Type B pancreatic cell (in vitro differentiated cells): ENCODE measurements at regions not wholly inside any gene's neighbourhood (a gene's known extent, or its start where the extent isn't known, plus 50 kb on each side); places are given as distances from the start of the nearest gene placed in this dataset.

Source experiments
- DNase-seq: peaks from one replicate; pipeline ENCODE4 v3.0.0; 2021; ENCODE audit warnings: mixed read lengths; ENCODE audit not compliant: unreplicated experiment; ENCODE audit errors: extremely low spot score
- H3K27ac Mint-ChIP-seq: 2 replicates; pipeline ENCODE4 v1.8.0; 2021; ENCODE audit warnings: mild to moderate bottlenecking, mixed read lengths
- H3K27me3 Mint-ChIP-seq: 2 replicates; pipeline ENCODE4 v1.8.0; 2021; ENCODE audit warnings: mixed read lengths
- H3K36me3 Mint-ChIP-seq: 2 replicates; pipeline ENCODE4 v1.8.0; 2021; ENCODE audit warnings: mixed read lengths
- H3K4me1 Mint-ChIP-seq: one replicate; pipeline ENCODE4 v1.8.0; 2021; ENCODE audit warnings: mixed read lengths; ENCODE audit not compliant: unreplicated experiment
- H3K4me3 Mint-ChIP-seq: 2 replicates; pipeline ENCODE4 v1.8.0; 2021; ENCODE audit warnings: mild to moderate bottlenecking, mixed read lengths
- H3K9me3 Mint-ChIP-seq: 2 replicates; pipeline ENCODE4 v1.8.0; 2021; ENCODE audit warnings: mixed read lengths
- TF ChIP-seq, protein P1 (sequence below): fragments of 200-600 bp; sonication (generic); conservative IDR thresholded peaks from 2 replicates; pipeline ENCODE4 v1.5.0; 2021; ENCODE audit warnings: antibody characterized with exemption, mild to moderate bottlenecking

DNA sequence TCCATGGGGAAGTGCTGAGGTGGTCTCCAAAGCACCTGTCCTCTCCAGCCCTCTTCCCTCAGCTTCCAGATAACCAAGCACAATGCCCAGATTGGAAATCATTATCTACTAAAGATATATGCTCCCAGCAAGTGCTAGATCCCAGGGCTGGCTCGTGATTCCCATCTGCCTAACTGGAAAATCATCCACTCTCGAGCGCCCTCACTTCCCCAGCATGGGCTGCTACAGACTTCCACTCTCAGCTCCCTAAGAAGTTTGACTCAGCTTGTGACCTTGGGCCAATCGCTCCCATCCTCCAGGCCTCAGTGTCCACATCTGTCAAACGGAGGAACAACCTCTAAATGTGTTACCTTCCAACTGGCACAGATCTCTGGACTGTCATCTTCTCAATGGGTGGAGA, 112.4 kb upstream of the ZMIZ1 start:
- peaks cover 4% of the 10 kb centered on the region for H3K9me3 Mint-ChIP-seq
- H3K4me3 Mint-ChIP-seq: no peak overlapping the region
- peaks cover 3% of the 10 kb centered on the region for H3K27me3 Mint-ChIP-seq
- DNase-seq: no peak
- TF ChIP-seq, protein P1, sequence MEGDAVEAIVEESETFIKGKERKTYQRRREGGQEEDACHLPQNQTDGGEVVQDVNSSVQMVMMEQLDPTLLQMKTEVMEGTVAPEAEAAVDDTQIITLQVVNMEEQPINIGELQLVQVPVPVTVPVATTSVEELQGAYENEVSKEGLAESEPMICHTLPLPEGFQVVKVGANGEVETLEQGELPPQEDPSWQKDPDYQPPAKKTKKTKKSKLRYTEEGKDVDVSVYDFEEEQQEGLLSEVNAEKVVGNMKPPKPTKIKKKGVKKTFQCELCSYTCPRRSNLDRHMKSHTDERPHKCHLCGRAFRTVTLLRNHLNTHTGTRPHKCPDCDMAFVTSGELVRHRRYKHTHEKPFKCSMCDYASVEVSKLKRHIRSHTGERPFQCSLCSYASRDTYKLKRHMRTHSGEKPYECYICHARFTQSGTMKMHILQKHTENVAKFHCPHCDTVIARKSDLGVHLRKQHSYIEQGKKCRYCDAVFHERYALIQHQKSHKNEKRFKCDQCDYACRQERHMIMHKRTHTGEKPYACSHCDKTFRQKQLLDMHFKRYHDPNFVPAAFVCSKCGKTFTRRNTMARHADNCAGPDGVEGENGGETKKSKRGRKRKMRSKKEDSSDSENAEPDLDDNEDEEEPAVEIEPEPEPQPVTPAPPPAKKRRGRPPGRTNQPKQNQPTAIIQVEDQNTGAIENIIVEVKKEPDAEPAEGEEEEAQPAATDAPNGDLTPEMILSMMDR: no peak
- H3K36me3 Mint-ChIP-seq: no peaks in the 10 kb centered on the region
- peaks cover 31% of the 10 kb centered on the region for H3K4me1 Mint-ChIP-seq
- no peak overlapping the region for H3K27ac Mint-ChIP-seq

DNA sequence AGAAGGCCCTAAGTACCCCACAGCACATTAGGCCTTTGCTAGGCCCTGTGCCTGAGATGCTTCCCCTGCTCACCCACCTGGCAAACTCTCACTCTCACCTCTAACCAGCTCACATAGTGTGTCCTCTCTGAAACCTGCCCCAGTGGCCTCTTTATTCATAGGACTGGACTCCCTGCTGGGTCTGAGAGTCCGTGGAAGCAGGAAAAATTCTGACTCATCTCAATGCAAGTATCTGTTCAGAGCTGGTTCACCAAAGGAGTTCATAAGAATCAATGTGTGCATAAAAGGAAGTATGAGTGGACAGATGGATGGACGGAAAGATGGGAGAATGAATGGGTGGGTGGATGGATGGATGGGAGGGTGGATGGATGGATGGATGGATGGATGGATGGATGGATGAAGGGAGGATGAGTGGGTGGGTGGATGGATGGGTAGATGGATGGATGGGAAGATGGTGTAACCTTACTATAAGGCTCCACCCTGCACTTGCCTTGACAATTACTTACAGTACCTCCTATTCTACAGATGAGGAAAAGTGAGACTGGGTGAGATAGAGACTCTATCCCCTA, 111.2 kb upstream of the ZMIZ1 start:
- TF ChIP-seq, protein P1: no peak
- Mint-ChIP-seq H3K9me3 (peaks cover 4% of the 10 kb centered on the region), H3K4me1 (peaks cover 30% of the 10 kb centered on the region), H3K36me3 (no peaks in the 10 kb centered on the region), H3K27ac (no peak overlapping the region), H3K4me3 (no peak overlapping the region), H3K27me3 (peaks cover 9% of the 10 kb centered on the region)
- no peak for DNase-seq

DNA sequence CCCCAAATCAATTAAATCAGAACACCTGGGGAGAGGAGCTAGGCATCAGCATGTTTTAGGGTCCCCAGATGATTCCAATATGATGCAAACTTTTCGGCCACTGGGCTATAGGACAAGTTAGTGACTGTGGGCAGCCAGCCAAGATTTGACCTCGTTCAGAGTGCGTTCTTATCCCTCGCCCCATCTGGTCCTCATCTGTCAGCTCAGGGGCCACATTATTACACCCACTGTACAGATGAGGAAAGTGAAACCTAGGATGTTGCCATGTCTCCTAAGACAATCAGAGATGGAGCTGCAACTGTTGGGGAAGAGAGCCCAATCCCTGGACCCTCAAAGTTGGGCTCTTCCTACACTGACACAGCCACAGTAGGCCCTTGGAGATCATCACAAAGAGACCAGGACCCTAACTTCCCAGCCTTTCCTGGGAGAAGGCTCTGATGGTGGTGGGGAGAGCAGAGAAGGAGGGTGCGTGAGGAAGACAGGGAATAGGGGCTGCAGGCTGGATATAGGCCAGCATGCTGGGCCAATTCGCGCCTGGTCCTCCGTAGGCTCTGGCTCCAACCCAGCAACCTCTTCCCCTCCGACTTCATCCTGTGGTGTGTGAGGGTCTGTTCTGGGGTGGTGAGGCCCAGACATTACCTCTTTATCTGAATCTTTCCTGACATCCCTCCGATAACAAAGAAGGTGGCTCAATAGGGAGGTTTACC, 109.4 kb upstream of the ZMIZ1 start:
- Mint-ChIP-seq H3K27ac (no peak overlapping the region), H3K9me3 (no peaks in the 10 kb centered on the region), H3K36me3 (no peaks in the 10 kb centered on the region), H3K4me1 (peaks cover 31% of the 10 kb centered on the region), H3K4me3 (no peak overlapping the region), H3K27me3 (peaks cover 9% of the 10 kb centered on the region)
- no peak for DNase-seq
- TF ChIP-seq, protein P1: no peak

DNA sequence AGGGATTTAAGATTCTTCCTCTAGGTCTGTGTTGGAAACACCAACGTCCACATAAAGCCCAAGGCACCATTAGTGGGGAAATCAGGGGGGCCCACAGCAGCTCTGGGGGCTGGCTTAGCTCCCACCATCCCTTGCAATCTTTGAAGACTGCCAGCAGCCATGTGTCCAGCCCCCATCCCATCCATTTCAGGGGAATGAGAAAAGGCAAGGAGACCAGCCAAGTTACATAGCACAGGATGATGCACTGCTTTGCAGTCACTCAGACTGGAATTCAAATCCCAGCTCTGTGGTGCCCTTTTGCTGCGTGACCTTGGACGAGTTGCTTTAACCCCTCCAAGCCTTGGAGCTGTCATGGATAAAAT, 108.9 kb upstream of the ZMIZ1 start:
- TF ChIP-seq, protein P1: no peak
- DNase-seq: no peak
- no peaks in the 10 kb centered on the region for H3K9me3 Mint-ChIP-seq
- H3K36me3 Mint-ChIP-seq: no peaks in the 10 kb centered on the region
- H3K27me3 Mint-ChIP-seq: peaks cover 9% of the 10 kb centered on the region
- H3K4me1 Mint-ChIP-seq: peaks cover 36% of the 10 kb centered on the region
- H3K4me3 Mint-ChIP-seq: no peak overlapping the region
- H3K27ac Mint-ChIP-seq: no peak overlapping the region

DNA sequence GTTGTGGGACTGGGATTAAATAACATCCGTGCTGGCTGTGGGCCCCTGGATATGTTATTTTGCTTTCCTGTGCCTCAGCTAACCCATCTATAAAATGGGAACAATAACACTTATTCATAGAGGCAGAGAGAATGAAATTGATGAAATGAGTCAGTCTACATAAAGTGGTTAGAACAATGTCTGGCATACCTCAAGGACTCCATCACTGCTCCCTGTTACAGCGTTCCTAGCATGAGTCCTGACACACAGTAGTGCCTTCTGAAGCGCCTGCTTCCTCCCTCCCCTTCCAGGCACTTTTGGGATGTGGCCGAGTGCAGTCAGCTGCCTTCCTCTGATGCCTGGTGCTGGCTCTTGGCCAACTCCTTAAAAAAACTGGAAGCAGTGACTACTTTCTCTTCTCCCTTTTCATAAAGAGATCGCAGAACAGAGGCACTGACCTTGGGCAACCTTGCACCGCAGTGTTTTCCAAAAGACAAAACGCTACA, 108.4 kb upstream of the ZMIZ1 start:
- no peaks in the 10 kb centered on the region for H3K9me3 Mint-ChIP-seq
- H3K4me3 Mint-ChIP-seq: no peak overlapping the region
- TF ChIP-seq, protein P1: no peak
- no peaks in the 10 kb centered on the region for H3K36me3 Mint-ChIP-seq
- peaks cover 9% of the 10 kb centered on the region for H3K27me3 Mint-ChIP-seq
- H3K27ac Mint-ChIP-seq: peak overlapping the region; percentile 41
- H3K4me1 Mint-ChIP-seq: peaks cover 39% of the 10 kb centered on the region
- no peak for DNase-seq
